Left lobe of liver (tissue), 2 donors: ENCODE measurements at regions not wholly inside any gene's neighbourhood (a gene's known extent, or its start where the extent isn't known, plus 50 kb on each side); places are given as distances from the start of the nearest gene placed in this dataset.
A peak's percentile ranks its signal among the peaks of the same experiment; 100 is the strongest.

Source experiments
- ATAC-seq: fragments of 200-7000 bp; cut with Tn5 transposase; one replicate; pipeline ENCODE4 v1.9.1; 2020; ENCODE audit warnings: mild to moderate bottlenecking, moderate library complexity
- DNase-seq: peaks from one replicate; pipeline ENCODE4 v3.0.0-alpha.2; 2020; ENCODE audit warnings: low spot score
- donor health status: DM: no; HTN: no; CAD: no; lungs with moderate emphysema.
- donor health status: DM: no; HTN: yes; CAD: no.

DNA sequence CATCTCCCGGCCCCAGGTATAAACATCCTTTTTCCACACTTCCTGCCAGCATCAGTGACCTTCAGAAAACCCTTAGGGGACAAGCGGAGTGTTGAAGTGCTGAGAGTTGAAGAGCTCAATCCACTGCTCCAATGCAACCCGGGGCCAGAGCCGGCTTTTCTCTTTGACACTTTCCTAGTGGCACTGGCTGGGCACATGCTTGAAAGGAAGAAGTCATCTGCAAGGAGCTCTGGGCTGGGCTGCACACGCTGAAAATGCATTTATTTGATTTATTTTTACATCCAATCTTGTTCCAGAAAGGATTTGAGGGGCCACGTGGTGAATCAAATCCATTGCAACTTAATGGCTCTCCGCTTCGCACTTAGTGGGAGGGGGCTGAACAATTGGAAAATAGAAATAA lies 229.0 kb upstream of the DIO3 start:
- no peak for DNase-seq
- no peak for ATAC-seq

DNA sequence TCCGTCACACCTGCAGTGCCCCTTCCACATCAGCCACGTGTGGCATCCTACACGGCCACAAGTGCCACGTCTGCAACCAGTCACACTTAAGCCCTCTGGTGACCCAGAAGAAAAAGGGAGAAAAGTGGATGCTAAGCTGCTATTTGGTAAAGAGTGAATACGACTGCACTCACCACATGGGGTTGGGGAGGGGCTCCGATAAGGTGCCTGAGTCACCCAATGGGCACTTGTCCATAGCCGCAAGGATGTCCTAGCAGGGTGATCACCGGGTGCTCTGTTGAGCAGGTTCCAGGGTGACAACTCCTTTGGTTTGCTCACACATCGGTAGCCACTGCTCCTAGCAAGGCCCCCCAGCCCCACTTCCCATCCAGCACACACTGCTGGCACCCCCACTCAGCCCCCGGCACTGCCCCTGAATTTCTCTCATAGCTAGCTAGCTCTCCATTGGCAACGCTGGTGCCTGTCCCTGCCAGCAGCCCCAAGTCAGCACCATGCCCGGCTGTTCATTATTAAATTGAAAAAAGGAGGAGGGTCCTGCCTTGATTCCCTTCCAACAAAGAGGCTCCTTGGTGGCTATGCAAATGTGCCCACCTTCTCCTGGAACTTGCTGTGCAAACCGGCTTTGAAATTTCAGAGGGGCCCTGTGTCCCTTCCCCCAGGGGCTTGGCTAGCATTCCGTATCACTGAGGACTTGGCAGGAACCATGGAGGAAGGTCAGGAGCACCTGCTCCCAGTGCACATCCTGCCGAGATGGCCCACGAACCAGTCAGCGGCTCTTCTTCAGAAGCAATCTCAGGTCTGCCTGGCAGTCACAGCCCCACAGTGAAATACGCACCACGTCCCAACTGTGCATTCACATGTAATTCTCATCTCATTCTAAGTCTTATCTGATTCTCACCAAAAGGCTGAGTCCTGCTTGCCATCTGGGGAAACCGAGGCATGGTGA lies 227.7 kb upstream of the DIO3 start:
- no peak for DNase-seq
- ATAC-seq, result no peak

- ATAC-seq (peak; percentile 68), DNase-seq (no peak)
Observed at GRCh38 chr14:101334656-101335055, 226.6 kb upstream of the DIO3 start.

DNA sequence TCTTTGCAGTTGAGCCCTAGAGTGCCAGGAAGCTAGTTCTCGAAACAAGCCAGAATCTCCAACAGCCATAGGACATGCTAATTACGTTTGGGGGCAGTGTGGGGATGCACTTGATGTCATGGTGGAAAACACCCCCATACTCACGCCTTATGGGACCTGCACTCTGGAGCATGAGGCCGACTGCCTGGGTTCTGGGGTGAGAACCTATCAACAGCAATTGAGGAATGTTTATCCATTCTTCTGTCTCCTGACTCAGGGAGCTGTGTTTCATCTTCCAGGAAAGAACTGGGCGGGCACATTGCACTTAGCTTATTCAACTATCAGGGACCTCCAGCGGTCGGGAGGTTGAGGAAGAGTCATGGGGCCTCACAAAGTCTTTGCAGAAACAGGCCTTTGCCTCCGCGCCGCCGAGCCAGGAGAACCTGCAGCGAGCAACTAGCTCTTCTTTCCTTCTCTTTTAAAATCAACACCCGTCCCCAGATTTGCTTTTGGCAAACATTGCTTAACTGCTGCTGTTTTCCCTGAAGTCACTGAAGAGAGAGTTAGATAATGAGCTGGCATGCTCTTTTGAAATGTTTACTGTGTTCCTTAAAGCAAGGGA lies 226.1 kb upstream of the DIO3 start:
- peak; percentile 85 for ATAC-seq

GRCh38 chr14:101336183-101336582 lies 225.1 kb upstream of the DIO3 start:
- ATAC-seq, result no peak
- DNase-seq, result no peak

More for the DNA sequence above, 226.1 kb upstream of the DIO3 start:
- DNase-seq, result peak; percentile 67

GRCh38 chr14:101337053-101337452 lies 224.2 kb upstream of the DIO3 start:
- no peak for DNase-seq
- ATAC-seq, result no peak

- no peak for ATAC-seq
- no peak for DNase-seq
Observed at GRCh38 chr14:101340556-101340955, 220.7 kb upstream of the DIO3 start.

GRCh38 chr14:101347893-101348777 lies 213.2 kb upstream of the DIO3 start:
- DNase-seq (no peak), ATAC-seq (no peak)

GRCh38 chr14:101349108-101349507 lies 212.2 kb upstream of the DIO3 start:
- no peak for ATAC-seq
- DNase-seq, result no peak

DNA sequence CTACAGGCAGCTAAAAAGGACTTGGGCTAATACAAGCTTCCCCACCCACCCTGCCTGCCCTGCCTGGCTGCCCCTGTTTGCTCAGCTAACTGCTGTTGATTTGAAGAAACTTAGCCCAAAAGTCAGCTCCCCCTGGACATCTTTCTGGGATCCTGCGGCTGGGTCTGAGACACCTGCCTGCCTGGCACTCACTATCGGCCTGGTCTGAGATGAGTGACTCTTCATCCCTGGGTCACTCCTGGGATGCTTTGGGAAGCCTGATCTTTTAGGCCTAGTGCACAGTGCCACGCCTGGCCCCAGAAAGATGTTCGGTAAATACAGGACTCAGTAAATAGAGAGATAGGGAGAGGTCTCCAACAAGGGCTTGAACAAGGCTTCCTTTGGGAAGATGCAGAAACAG lies 211.3 kb upstream of the DIO3 start:
- ATAC-seq, result no peak
- DNase-seq, result no peak

GRCh38 chr14:101350691-101351090 lies 210.6 kb upstream of the DIO3 start:
- ATAC-seq (no peak), DNase-seq (no peak)

- no peak for DNase-seq
- no peak for ATAC-seq
Observed at GRCh38 chr14:101351146-101351545, 210.1 kb upstream of the DIO3 start.

DNA sequence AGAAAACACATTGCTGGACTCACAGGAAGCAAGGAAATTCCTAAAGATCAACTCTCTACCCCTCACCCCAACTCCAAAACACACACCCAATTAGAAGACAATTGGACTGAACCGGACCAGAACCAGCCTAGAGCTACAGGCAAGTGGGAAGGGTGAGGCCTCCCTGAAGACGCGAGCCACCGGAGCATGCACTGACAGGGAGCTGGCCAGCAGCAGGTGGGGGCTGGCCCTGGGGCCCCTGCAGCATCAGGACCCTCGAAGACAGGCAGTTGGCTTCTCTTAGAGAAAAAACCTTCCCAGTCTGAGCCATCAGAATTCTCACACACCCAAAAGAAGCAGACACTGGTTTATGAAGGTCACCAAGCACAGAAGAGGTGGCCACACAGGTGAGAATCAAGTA lies 209.5 kb upstream of the DIO3 start:
- peak; percentile 23 for DNase-seq
- no peak for ATAC-seq

GRCh38 chr14:101352567-101352966 lies 208.7 kb upstream of the DIO3 start:
- DNase-seq (no peak), ATAC-seq (no peak)

DNA sequence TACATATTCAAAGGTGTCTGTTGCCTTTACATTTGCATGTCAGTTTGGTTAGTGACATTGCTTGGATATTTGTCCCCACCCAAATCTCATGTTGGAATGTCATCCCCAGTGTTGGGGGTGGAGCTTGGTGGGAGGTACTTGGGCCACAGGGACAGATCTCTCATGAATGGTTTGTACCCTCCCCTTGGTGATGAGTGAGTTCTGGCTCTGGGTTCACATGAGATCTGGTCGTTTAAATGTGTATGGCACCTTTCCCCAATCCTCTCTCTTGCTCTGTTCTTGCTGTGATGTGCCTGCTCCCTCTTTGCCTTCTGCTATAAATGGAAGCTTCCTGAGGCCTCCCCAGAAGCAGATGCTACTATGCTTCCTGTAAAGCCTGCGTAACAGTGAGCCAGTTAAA lies 207.9 kb upstream of the DIO3 start:
- DNase-seq (peak; percentile 10), ATAC-seq (no peak)

GRCh38 chr14:101354726-101355125 lies 206.6 kb upstream of the DIO3 start:
- DNase-seq (no peak), ATAC-seq (peak; percentile 46)

DNA sequence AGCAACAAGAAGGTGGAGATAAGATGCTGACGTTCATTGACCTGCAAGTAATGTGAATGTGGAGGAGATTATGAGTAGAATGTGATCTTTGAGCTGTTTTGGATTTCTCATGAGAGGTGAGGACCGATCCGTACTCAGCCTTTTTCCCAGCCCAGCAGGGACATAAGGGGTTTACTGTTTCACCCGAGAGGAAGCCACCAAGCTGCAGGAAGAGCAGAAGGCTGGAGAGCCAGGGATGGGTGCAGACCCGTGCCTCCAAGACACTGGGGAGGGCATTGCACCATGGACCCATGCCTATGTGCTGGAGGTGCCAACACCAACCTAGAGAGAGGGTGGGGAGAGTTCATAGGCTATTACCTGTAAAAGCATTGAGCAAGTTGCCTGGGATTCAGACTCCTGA lies 206.0 kb upstream of the DIO3 start:
- no peak for DNase-seq
- no peak for ATAC-seq

- DNase-seq, result no peak
- ATAC-seq, result no peak
Observed at GRCh38 chr14:101357038-101357437, 204.3 kb upstream of the DIO3 start.

DNA sequence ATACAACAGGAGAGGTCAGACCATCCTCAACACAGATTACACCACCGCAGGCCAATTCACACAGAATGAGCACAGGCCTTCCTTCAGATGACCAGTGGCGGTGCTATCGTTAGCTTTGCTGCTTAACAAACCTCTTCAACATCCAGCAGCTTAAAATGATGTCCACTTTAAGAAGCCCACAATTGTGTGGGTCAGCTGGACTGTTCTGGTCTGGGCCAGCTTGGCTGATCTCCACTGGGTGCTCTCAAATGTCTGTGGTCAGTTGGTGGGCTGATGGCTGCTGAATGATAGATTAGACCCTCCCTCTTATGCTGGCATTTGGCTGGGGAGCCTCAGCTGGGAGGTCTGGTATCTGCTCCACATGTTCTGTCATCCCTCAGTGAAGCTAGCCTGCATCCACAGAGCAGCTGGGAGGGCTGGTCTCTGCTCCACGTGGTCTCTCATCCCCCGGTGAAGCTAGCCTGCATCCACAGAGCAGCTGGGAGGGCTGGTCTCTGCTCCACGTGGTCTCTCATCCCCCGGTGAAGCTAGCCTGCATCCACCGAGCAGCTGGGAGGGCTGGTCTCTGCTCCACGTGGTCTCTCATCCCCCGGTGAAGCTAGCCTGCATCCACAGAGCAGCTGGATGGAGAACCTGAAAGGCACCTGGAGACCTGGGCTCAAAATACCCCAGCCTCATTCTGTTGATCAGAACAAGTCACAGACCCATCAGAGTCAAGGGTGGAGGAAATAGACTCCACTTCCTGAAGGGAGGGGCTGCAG lies 203.6 kb upstream of the DIO3 start:
- DNase-seq, result no peak
- no peak for ATAC-seq

- no peak for DNase-seq
- ATAC-seq, result no peak
Observed at GRCh38 chr14:101358320-101359125, 202.8 kb upstream of the DIO3 start.
